ENCODE measurements at regions not wholly inside any gene's neighbourhood (a gene's known extent, or its start where the extent isn't known, plus 50 kb on each side); places are given as distances from the start of the nearest gene placed in this dataset.

DNA sequence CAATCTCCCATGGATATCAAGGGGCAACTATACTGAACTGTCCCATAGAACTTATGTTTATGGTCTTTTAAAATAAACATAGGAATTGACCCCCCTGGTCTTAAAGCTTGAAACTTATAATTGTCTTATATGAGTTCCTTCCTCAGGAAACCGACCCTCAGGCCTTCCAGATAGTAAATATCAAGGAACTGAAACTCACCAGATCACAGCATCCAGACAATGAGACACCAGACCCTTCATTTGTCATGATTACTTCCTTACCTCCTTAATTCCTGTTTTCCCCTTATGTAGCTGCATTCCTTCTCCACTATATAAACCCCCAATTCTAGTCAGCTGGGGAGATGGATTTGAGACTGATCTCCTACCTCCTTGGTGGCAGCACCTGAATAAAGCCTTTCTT, 94.8 kb upstream of the GRPR start:
- TF ChIP-seq POLR2A (IDR thresholded peaks at IDR 0.05) (no peak), CTCF (IDR thresholded peaks at IDR 0.05) (no peak)
